Fibroblast of pulmonary artery (primary cell): ENCODE measurements at regions not wholly inside any gene's neighbourhood (a gene's known extent, or its start where the extent isn't known, plus 50 kb on each side); places are given as distances from the start of the nearest gene placed in this dataset.

Experiments used
- DNase-seq: peaks from one replicate; pipeline ENCODE4 v3.0.0-alpha.2; 2010; ENCODE audit warnings: low read depth
- H3K4me3 ChIP-seq: replicated peaks from 2 replicates; pipeline ENCODE4 v1.5.1; 2011; ENCODE audit warnings: low read depth, mild to moderate bottlenecking, control low read depth, low read length, moderate library complexity
- TF ChIP-seq, protein P1 (sequence below): IDR thresholded peaks from 2 replicates; pipeline ENCODE4 v1.5.1; 2011; ENCODE audit warnings: mild to moderate bottlenecking, control low read depth, low read length, inconsistent platforms; ENCODE audit errors: missing control alignments

DNA sequence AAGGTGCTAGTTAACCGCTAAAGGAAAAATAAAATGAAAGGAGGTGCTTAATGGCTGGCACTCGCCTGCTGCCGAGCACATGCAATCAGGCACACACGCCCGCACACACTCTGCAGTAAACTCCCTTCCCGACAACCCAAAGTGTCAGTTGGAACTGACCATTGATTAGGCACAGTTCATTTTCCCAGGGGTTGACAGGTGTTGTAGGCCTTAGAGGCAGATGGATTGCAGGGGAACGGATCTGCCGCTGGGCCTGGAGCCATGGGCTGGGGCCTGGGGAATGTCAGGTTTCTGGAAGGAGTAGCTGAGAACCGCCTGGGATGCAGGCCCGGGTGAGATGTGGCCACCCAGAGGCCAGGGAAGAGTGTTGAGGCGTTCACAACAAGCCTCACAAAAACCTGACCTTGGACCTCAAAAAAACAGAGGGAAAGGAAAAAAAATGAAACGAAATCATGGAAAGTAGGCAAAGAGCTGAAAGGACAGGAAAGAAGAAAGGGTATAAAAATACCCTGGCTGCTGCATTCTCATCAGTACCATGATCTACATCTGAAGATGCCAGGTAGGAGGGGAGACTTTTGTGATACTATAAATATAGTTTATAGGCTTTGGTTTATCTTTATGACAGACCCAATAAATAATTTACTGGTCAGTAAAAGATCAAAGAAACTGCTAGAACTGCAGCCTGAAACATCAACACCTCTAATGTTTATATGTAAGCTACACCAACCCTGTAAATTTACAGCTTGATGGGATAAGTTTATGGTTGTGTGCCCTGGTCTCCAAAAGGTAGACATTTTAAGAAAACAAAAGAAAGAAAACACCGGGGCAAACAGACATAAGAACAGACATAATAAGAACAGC, 313.4 kb downstream of the BUD13 start:
- no peak overlapping the region for H3K4me3 ChIP-seq
- no peak for DNase-seq
- TF ChIP-seq, protein P1, sequence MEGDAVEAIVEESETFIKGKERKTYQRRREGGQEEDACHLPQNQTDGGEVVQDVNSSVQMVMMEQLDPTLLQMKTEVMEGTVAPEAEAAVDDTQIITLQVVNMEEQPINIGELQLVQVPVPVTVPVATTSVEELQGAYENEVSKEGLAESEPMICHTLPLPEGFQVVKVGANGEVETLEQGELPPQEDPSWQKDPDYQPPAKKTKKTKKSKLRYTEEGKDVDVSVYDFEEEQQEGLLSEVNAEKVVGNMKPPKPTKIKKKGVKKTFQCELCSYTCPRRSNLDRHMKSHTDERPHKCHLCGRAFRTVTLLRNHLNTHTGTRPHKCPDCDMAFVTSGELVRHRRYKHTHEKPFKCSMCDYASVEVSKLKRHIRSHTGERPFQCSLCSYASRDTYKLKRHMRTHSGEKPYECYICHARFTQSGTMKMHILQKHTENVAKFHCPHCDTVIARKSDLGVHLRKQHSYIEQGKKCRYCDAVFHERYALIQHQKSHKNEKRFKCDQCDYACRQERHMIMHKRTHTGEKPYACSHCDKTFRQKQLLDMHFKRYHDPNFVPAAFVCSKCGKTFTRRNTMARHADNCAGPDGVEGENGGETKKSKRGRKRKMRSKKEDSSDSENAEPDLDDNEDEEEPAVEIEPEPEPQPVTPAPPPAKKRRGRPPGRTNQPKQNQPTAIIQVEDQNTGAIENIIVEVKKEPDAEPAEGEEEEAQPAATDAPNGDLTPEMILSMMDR, result no peak

DNA sequence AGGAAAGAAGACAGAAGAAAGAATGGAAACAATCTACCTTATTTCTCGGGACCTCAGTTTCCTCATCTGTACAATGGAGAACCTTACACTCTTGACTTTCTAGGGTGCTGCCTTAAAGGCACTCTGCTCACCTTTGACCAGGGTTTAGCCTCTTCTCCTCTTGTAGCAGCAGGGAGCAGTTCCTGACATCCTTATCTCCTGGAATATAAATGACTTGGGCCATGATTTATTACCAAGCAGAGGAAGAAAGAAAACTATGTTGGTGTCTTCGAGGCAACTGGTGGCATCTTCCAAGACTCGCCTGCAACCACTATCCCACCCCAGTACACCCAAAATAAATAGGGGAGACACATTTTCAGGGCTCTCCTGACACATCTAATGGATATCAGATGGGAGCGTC, 314.2 kb downstream of the BUD13 start:
- TF ChIP-seq, protein P1, result no peak
- H3K4me3 ChIP-seq, result no peak overlapping the region
- no peak for DNase-seq

DNA sequence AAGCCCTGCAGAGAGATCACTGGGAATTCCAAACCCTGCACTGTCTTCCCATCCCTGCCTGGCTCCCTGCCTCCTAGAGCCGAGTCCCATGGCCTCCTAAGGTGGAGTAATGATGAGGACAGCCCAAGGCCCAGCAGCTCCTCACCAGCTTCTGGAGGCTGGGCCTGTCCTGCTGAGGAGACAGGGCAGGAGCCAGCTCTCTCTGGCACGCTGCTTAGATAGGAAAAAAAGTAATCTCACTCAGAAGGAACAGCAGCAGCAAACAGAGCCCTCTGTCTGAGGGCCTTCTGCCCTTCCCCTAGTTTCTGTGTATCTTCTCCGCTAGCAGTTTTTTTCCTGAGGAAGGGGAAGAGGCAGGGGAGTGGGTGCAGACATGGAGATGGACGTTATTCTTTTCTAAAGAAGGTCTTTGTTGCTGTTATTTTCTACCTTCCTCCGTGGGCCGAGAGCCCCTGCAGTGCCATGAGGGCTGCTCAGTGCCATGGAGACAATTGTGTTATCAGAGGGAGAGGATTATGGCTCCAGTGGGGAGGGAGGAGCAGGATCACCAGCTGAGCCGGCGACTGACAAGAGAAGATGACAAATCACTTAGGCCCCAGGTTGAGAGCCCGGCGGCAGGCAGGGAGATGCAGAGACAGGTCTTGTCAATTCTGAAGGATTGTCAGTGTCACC, 315.3 kb downstream of the BUD13 start:
- TF ChIP-seq, protein P1, result no peak
- no peak overlapping the region for H3K4me3 ChIP-seq
- no peak for DNase-seq

DNA sequence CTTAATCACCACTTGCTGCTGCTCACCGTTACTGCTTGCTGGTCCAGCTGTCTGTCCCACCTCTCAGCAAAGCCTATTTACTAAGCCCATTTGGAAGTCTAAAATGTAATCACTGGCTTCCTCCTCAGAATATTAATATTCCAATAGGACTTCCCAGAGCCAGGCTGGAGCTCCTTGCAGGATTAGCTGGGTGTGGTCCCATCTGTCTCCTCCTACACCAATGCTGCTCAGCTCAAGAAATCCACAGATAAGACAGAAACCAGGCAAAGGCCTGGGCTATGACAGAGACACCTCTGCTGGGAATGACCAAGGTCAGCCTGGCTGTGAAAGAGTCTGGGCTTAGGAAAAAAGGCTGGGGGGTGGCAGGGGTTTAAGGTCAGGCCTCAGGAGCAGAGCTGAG, 317.8 kb downstream of the BUD13 start:
- TF ChIP-seq, protein P1, result no peak
- H3K4me3 ChIP-seq, result no peak overlapping the region
- DNase-seq, result no peak

DNA sequence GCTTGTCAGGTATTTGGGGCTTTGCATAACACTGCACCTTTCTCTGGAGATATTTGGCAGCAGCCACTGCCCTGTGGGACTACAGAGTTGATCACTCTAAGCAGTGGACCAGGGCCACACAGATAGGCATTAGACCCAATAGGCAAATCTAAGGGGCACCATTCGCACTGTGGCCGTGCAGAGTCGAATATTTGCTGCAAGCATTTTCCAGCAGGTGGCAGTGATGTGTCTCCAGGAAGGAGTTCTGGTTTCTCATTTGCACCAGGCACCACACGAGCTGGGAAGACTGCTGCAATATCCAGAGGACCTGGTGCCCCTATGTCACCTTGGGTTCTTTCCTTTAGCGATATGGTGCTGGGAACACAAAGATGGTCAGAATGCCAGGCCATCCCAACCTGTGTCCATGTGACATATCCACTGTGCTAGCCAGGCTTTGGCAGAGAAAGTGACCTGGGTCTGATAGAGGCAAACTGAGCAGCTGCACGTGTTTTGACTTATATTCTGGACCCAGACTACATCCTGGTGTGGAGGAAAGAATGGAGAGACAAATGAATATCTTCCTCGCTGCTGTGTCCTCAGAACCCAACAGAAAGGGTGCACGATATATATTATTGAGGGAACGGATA, 318.7 kb downstream of the BUD13 start:
- no peak overlapping the region for H3K4me3 ChIP-seq
- DNase-seq, result peak; percentile 53
- TF ChIP-seq, protein P1, result peak; percentile 59

DNA sequence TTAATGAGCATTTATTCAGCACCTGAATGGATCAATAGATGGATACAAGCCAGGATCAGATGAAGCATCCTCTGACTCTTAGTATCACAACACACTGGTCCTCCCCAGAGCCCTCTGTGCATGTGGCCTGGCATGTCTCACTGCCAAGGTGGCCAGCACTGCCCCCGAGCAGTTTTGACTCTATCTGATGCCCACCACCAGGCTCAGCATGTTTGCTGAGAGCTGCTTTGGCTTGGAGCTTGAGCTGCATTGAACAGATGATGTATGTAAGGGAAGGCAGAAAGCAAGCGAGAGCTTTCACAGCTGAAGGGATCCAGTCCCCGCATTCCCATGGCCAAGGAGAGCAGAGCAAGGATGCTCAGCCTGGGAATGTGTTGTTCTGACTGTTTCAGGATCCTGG, 320.3 kb downstream of the BUD13 start:
- TF ChIP-seq, protein P1, result no peak
- no peak overlapping the region for H3K4me3 ChIP-seq
- no peak for DNase-seq
